ENCODE measurements at regions not wholly inside any gene's neighbourhood (a gene's known extent, or its start where the extent isn't known, plus 50 kb on each side); places are given as distances from the start of the nearest gene placed in this dataset.

DNA sequence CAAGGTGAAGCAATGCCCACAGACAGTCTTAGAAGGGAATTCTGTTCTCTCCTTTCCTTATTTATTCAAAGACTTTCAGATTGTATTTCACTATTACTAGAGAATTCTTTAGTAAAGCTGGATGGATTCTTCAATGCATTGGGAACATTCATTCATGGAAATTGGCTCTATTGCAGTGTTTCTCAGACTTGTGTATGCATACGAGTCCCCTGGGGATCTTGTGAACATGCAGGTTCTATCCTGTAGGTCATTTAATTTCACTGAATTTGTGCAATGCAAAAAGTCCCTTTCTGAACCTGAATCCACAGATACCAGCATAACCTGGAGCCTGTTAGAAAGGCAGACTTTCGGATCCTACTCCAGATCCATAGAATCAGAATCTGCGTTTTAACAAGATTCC is 160.9 kb upstream of the AHI1 start:
- no peak overlapping the region for H3K27ac ChIP-seq (ENCODE audit: low read depth, low read length)
- no peak overlapping the region for H2BK20ac ChIP-seq (ENCODE audit: low read length)
- H4K8ac ChIP-seq (ENCODE audit: extremely low read depth, insufficient read depth, low read length) = no peak overlapping the region
- H2BK12ac ChIP-seq (ENCODE audit: low read depth, low read length) = no peak overlapping the region
- H2BK120ac ChIP-seq (replicated peaks; ENCODE audit: low read depth, low read length) = no peak overlapping the region
- H4K5ac ChIP-seq (ENCODE audit: insufficient read length, low read depth, low read length) = no peak overlapping the region
- no peaks in the 10 kb centered on the region for H3K23me2 ChIP-seq (ENCODE audit: low read depth, low read length)
- no peak overlapping the region for H3K9ac ChIP-seq (replicated peaks in 1 of 4; ENCODE audit: extremely low read depth in 1 of 4, low read depth in 3 of 4, low read length in 3 of 4)
- WGBS, 2 experiments (ENCODE audit: extremely low coverage in 1 of 2, insufficient coverage in 1 of 2, insufficient read length in 1 of 2, insufficient replicate concordance in 2 of 2, low coverage in 1 of 2, low lambda C conversion rate in 2 of 2, missing lambda C conversion rate in 1 of 2) = 95% methylated on average over 3 of the region's 3 CpGs; no CpG with 5 or more reads in 1 of the 2 experiments
- no peaks in the 10 kb centered on the region for H3K27me3 ChIP-seq (replicated peaks in 1 of 4; ENCODE audit: control insufficient read depth in 3 of 4, extremely low read depth in 1 of 4, insufficient read depth in 3 of 4, low read length in 3 of 4)
- no peak overlapping the region for H3K18ac ChIP-seq (ENCODE audit: extremely low read depth, low read length)
- H3K79me1 ChIP-seq (ENCODE audit: low read depth, low read length) = no peaks in the 10 kb centered on the region
- H3K4me1 ChIP-seq (replicated peaks in 1 of 4; ENCODE audit: control insufficient read depth in 3 of 4, insufficient read depth in 4 of 4, low read length in 3 of 4) = no peaks in the 10 kb centered on the region
- ChIA-PET POLR2A (ENCODE audit: partially characterized antibody) (no interaction called here), CTCF (ENCODE audit: partially characterized antibody) (interaction anchor here (0.8 to 1.6 kb wide), 4 partner anchors 17 to 568 kb away, joined by 3 to 6 read pairs (median 4); no protein-coding TSS in a partner anchor)
- TF ChIP-seq JUND (IDR thresholded peaks at IDR 0.05; ENCODE audit: low read length) = no peak
- no peak for TF ChIP-seq RBBP5 (IDR thresholded peaks at IDR 0.05; ENCODE audit: borderline replicate concordance, low read depth, low read length)
- no peak for DNase-seq (ENCODE audit: low read depth in 1 of 2, low spot score in 2 of 2)
- no peak overlapping the region for H4K91ac ChIP-seq (replicated peaks; ENCODE audit: insufficient read length, low read length)
- no peak overlapping the region for H2BK5ac ChIP-seq (ENCODE audit: low read depth, low read length)
- no peak overlapping the region for H3K4me3 ChIP-seq (ENCODE audit: extremely low read depth in 1 of 4, insufficient read depth in 2 of 4, low read depth in 3 of 4, low read length in 4 of 4)
- H3K36me3 ChIP-seq (ENCODE audit: control insufficient read depth in 2 of 4, insufficient read depth in 4 of 4, low read length in 3 of 4) = no peaks in the 10 kb centered on the region
- H3K14ac ChIP-seq (ENCODE audit: insufficient read length) = no peak overlapping the region
- no peak for FAIRE-seq
- no peak overlapping the region for H3K4me2 ChIP-seq (ENCODE audit: insufficient read depth in 1 of 2, low read depth in 2 of 2, low read length in 2 of 2)
- no peaks in the 10 kb centered on the region for H3K9me3 ChIP-seq (ENCODE audit: insufficient read depth in 2 of 2, low read depth in 1 of 2, low read length in 1 of 2)
- no peak overlapping the region for H3K23ac ChIP-seq (ENCODE audit: insufficient read length)
- no peak overlapping the region for H2BK15ac ChIP-seq (ENCODE audit: low read length)
- no peaks in the 10 kb centered on the region for H4K20me1 ChIP-seq (replicated peaks in 1 of 2; ENCODE audit: control insufficient read depth in 1 of 2, insufficient read depth in 2 of 2, low read length in 2 of 2)
- no peak overlapping the region for H3K56ac ChIP-seq (replicated peaks; ENCODE audit: insufficient read length, low read depth, low read length)
- no peaks in the 10 kb centered on the region for H3K79me2 ChIP-seq (ENCODE audit: control insufficient read depth in 1 of 2, insufficient read depth in 2 of 2, low read length in 2 of 2)
- no peak overlapping the region for H2AK5ac ChIP-seq (ENCODE audit: low read depth, low read length)
- H2AFZ ChIP-seq (ENCODE audit: low read length) = no peak overlapping the region
- H3K4ac ChIP-seq (replicated peaks; ENCODE audit: insufficient read length, low read depth, low read length) = no peak overlapping the region
